SIG-M5 treated with dmso at 0.1 percent for 504 hours (cell line): ENCODE measurements at regions not wholly inside any gene's neighbourhood (a gene's known extent, or its start where the extent isn't known, plus 50 kb on each side); places are given as distances from the start of the nearest gene placed in this dataset.

Experiments
- DNase-seq: peaks from one replicate; lab custom pipeline; 2025; ENCODE audit not compliant: unreplicated experiment; lab: John Stamatoyannopoulos, UW

- DNase-seq: no peak
Observed at GRCh38 chr5:173741087-173741486, 124.6 kb upstream of the BOD1 start.

- no peak for DNase-seq
Observed at GRCh38 chr5:173741729-173742431, 125.4 kb upstream of the BOD1 start.

DNA sequence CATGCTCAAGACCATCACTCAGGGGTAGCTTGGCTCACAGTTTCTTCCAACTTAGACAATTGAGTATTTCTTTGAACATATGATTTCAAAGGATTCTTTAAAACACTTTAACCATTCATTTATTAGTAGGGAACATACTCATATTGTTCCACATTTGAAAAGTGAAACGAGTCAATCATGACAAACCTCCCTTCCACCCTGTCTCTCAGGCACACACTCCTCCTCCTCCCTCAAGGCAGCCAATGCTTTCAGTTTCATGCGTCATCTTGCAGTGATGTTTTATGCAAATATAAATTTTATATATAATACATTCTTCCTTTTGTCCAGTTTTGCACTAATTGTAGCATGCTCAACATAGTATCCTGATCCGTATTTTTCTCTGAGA is 126.0 kb upstream of the BOD1 start:
- no peak for DNase-seq

DNA sequence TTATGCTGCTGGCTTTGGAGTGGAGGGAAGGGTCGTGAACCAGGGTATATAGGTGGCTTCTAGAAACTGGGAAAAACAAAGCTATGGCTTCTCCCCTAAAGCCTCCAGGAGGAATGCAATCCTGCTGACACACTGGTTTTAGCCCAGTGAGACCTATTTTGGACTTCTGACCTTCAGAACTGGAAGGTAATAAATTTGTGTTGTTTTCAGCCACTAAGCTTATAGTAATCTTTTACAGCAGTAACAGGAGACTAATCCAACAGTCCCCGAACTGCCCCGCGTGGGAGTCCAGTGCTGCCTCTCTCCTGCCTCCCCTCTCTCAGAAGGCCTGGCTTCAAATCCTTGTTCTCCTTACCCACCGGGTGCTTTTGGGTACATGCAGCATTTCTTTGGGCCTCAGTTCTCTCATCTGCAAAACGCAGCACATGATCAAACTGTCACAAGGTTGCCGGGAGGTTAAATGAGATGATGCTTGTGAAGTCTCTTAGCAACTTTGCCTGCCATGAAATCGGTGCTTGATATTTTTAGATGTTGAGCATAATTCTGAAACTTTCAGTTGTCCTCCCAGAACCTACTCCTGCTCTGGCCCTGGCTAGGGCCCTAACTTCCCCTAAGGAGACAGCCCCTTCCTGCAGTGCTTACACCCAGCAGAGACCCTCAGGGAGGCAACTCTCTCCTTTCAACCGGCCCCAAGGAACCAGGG is 127.3 kb upstream of the BOD1 start:
- DNase-seq: no peak

GRCh38 chr5:173744551-173744950 is 128.1 kb upstream of the BOD1 start:
- DNase-seq: no peak

DNA sequence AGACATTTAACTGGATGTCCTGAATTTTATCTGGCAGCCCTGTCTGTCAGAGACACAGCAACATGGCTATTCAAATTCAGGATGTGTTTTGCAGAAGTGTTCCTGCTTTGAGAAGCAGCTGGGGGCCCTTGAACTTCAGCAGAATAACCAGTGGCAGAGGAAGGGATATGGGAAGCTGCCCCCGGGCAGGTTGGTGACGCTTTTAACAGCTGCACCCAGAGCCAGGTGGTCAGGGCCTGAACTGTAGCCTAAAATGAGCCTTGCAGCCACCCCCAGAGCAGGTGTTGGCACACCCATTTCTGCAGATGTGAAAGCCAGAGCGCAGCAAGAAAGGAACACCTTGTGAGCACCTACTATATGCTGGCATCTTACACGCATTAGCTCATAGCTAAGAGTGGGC is 128.7 kb upstream of the BOD1 start:
- DNase-seq: no peak

DNA sequence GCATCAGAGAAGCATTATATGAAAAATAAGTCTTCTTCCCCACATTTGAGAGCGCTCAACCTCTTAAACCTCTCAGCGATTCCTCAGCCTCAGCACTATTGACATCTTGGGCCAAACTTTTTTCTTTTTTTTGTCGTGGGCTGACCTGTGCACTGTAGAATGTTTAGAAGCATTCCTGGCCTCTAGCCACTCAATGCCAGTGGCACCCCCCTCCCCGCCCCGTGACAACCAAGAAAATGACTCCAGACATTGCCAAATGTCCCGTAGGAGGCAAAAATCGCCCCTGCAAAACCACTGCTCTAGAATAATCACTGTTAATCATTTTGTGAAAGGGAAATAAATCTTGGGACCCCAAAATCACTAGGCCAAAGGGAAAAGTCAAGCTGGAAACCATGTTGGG is 129.1 kb upstream of the BOD1 start:
- DNase-seq: no peak

GRCh38 chr5:173746047-173746646 is 129.7 kb upstream of the BOD1 start:
- DNase-seq: no peak

- no peak for DNase-seq
Observed at GRCh38 chr5:173747876-173748275, 131.4 kb upstream of the BOD1 start.

DNA sequence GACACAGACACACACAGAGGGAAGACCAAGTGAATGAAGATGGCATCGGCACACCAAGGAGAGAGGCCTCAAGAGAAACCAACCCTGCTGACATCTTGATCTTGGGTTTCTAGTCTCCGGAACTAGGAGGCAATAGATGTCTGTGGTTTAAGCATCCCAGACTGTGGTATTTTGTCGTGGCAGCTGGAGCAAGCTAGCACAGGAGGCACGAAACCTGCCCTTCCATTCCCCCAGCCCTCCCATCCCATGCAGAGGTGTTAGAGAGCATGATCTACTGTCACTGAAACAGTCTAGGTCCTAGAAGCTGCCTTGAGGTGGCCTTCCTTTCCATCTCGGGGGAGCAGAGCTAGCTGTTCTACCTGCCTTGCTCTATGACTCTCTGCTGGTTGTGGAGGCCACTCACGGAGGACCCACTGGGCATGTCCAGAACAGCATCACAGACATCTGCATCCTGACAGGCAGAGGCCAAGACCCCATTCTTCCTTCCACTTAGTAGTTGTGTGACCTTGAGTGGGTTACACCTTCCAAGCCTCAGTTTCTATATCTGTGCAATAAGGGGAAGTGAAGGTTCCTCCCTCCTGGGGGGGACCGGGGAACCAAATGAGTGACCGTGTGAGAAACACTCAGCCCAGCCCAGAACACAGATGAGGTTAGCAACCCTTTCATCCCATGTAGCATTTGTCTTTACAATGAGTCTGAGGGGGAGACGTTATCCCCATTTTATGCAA is 134.3 kb upstream of the BOD1 start:
- no peak for DNase-seq

DNA sequence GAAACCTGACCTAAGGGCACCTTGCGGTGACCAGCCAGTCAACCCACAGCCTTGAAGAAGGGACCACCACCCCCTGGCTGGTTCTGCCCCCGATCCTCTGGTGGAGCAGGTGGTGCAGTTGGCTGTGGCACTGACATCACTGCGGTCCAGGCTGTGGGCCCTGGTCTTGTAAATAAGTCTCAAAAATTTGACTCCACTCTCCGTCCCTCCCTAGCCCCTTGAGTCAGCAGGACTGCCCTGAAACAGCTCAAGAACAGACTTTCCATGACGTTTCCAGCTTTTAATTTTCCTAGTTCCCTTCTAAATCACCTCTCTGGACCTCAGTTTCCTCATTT is 134.8 kb upstream of the BOD1 start:
- DNase-seq: no peak

DNA sequence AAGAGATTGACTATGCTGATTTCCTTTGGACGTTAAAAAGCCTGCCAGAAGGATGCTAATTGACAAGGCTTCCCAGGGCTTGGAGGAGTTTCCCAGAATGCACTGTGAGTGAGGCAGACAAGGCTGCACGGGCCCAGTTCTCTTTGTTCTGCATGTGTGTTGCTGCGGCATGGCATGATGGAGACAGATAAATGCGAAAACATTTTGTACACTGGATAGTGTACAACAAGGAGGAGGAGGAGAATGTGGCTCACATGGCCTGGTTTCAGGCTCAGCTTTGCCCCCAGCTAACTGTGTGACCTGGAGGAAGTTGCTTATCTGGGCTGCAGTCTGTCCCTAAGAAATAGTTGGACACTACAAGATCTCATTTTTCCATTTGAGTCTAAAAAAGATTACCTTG is 135.5 kb upstream of the CPEB4 start:
- DNase-seq: no peak

DNA sequence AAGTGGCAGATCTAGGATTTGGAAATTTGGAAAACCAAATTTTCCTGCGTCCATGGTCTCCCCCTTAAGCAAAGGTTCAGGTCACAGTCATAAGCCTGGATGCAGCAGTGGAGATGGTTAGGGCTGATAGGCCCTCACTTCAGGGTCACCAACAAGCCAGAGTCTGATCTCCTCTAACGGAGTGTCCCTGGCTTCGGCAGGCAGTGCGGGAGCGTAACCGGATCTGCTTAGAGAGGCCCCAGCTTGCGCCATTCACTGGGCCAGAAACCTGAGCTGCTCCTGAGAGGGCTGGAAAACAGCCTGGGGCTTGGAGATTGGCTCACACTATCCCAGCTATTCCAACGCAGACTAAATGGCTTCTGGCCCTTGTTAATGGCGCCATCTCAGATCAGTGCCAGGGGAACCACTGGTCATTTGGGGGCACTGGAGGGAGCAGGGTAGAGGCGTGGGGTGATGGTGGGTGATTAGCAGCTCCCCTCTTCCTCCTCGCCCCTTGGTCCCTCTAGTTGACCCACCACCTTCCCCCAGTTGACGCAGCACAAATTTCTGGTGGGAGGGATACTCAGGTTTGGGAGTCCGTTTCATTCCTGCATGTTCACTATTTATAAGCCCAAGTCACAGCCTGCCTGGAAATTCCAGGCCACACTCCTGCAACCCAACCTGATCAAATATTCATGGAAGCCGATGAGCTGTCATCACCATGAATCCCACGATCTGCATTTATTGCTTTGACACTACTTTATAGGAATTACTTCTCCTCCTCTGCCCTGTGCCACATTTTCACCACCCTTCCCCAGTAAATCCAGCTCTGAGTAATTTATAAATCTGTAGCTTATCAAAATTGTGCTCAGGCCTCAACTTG is 134.6 kb upstream of the CPEB4 start:
- DNase-seq: no peak

- no peak for DNase-seq
Observed at GRCh38 chr5:173755319-173755718, 132.8 kb upstream of the CPEB4 start.

GRCh38 chr5:173757403-173758209 is 130.5 kb upstream of the CPEB4 start:
- DNase-seq: no peak

GRCh38 chr5:173758676-173759075 is 129.5 kb upstream of the CPEB4 start:
- DNase-seq: no peak

DNA sequence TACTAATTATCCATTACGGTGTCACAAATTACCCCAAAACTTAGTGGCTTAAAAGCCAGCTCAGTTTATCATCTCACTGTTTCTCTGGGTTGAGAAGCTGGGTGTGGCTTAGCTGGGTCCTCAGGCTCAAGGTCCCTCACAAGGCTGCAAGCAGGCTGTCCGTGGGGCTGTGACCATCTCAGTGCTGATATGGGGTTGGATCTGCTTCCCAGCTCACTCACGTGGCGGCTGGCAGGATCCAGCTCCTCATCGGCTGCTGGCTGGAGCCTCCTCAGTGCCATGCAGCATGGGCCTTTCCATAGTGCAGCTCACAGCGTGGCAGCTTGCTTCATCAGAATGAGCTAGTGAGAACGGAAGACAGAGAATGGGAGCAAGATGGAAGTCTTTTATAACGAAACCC is 128.5 kb upstream of the CPEB4 start:
- no peak for DNase-seq

GRCh38 chr5:173760461-173761177 is 127.5 kb upstream of the CPEB4 start:
- DNase-seq: no peak

- no peak for DNase-seq
Observed at GRCh38 chr5:173761178-173761513, 127.0 kb upstream of the CPEB4 start.

DNA sequence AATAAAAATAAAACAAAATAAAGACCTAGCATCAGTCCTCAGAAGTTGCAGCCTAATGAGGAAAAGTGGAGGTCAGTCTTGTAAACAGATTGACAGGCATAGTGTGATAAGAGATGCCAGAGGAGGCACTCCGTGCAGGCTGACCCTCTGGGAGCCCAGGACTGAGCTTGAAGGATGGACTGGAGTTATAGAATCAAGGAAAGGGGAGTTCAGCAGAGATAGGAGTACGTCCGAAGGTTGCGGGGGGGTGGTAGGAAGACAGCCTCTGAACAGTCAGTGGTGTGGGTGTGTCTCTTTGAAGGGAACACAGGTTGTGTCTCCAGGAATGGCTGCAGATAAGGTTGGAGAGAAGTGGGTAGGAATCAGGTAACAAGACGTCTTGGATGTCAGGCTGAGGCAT is 126.1 kb upstream of the CPEB4 start:
- DNase-seq: no peak
